ENCODE measurements at regions not wholly inside any gene's neighbourhood (a gene's known extent, or its start where the extent isn't known, plus 50 kb on each side); places are given as distances from the start of the nearest gene placed in this dataset.
"Not testable (repeated sequence)": the region's sequence is repeated elsewhere in the genome, so short reads cannot be mapped to it uniquely, and the experiment has no call there.

DNA sequence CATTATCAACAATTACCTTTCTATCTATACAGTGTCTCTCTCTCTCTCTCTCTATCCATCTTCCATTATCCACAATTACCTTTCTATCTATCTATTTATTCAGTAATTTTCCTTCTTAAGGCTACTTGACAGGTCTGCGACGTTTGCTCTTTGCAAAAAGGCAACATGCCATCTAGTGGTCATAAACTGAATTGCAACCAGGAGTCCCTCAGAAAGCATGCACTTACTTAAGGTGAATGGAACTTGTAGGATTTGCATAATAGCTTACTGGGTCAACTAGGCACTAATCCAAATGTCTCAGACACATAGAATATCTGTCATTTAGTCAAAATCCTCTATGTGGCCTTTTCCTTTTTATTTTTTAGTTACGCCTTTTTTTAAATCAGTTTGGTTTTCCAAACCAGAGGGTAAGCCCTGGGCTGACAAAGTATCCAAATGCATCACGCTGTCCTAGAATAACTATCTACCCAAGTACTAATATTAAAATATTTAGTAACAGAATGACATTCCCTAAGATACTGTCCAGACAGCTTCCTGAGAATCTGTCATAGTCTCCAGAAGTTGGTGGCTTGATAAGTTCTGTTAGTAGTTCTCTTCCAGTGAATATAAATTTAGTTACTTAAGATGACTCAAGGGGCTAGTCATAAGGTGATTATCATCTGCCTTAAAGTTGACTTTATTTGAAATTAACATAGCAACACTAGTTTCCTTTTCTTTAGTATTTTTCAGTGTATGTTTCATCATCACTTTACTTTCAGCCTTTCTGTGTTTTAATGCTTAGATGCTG lies 208.3 kb downstream of the PPP1R3A start:
- DNase-seq, result peak; percentile 75

DNA sequence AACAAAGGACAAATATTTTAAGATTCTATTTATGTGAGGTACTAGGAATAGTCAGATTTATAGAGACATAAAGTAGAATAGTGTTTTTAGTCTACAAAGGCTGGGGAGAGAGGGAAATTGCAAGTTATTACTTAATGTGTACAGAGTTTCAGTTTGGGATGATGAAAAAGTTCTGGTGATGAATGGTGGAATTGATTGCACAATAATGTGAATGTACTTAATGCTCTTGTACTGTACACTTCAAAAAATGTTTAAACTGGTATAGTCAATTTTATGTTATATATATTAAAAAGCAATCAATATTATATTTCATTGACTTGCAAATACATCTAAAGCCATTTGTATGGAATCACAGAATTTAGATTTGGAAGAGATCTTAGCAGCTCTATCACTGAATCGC lies 213.4 kb downstream of the PPP1R3A start:
- DNase-seq, result no peak

DNA sequence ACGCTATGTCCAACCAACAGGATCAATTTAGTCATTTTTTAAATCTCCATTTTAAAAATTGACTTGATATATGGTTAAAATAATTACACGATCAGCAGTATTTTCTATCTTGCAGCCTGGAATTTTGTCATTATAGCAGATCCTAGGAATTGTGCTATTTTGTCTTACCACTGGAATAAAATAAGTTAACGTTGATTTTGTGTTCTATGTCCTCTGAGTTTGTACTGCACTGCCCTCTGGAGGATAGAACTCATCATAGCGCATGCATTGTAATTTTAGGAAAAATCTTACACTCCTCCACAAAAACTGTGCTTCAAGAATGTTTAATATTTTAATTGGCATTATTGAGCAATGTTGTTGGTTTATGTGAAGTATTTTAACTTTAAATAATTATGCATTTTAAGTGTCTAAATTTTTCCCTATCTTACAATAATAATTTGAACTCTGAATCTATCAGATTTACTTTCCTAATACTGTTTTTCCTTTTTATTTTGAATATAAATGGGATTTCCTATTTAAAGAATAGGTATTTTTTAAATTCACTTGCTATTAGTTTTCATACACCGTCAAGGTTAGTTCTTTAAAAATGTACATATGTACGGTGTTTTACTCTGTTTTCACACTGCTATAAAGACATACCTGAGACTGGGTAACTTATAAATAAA lies 220.1 kb downstream of the PPP1R3A start:
- peak; percentile 20 for DNase-seq

DNA sequence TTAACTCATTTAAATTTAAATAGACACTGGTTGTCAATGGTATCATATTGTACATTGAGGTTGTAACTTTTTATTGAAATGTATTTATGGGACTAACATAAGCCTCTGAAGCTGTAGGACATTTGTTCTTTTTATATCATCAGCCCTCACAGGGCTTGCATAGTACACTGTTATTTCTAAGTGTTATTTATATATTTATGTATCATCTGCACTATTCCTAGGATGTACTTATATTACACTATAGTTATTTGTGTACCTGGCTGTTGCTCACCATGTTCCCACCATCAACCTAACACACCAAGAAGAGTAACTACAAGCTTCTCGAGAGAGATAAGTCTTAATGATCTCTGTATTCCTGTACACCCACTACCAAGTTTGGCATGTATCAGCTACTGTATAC lies 224.7 kb downstream of the PPP1R3A start:
- no peak for DNase-seq

DNA sequence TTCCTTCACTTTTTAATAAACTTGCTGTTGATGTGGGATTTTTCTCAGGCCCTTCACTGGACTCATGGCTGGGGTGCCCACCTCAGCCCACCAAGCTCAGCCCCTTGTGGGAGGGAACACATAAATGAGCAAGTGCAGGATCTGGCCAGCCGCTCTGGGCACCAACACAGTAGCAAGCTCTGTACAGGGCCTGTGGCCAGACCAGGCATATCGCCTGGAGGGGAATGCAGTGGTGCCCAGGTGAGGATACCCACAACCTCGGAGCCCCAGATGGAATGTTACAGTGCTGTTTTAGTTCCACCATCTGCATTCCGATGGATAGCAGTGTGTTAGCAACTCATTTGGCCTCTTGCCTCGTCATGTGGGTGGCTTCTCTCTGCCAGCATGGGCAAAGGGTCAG lies 234.6 kb downstream of the PPP1R3A start:
- no peak for DNase-seq

DNA sequence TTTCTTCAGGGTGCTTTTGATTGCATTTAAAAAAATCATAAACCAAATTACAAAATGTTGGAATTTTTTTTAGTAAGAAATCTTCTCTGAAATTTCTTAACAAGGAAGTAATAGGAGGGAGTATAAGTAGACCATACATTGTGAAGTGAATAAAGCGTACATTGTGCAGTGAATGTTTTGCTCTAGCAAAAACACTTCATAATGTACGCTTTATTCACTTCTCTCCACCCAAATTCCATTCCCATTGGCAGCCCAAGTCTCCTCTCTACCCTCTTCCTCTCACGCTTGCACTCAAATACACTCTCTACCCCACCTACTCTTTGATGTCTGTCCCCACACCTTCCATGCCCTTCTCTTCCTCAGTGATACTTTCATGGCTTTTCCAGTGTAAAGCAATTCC lies 241.0 kb downstream of the PPP1R3A start:
- no peak for DNase-seq

DNA sequence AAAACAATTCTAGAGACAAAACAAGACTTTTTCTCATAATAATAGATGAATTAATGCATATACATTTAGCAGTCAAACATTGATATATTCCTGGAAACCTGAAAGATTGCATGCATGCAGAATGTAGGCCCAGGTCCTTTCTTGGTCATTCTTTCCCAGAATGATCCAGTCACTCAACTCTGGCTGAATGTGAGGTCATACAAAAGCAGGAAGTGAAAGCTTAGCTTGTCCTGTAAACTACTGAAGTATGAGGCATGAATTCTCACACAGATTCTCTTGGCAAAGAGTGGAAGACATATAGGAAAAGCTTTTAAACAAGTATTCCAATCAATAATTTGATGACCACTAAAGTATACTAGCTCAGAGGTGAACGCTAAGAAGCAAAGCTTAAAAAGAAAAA lies 253.9 kb downstream of the PPP1R3A start:
- DNase-seq, result no peak

DNA sequence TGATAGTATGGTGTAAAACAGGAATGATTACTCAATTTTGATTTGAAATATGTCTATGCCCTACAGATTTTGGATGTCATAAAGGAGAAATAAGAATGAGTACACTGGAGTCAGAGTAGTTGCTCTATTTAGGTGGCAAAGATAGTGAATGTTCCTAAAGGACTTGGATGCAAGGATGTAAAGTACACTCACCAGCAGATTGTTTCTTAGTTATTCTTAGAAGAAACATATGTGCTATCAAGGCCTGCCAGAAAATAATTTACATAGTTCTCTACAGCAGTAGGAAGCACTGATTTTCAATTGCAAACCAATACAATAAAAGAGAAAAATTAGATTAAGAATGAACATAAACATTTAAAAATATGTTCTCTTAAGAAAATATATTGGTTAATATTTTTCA lies 259.4 kb downstream of the PPP1R3A start:
- no peak for DNase-seq

DNA sequence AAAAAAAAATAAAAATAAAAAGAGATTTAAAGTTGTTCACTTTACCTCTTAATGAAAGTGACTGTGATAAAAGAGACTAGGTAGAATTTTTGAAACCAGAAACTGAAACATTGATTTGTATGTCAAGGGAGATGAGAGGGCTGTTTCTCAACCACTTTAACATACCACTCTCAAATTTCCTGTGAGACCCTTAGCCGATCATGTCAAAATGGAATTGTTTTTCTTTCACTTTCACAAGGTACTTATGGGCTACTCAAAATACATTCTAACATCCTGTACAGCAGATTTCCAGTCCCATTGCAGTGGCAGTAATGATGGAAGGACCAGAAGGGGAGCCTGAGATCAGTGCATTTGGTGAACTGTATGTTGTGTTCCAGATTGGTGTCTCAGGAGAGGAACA lies 261.2 kb downstream of the PPP1R3A start:
- no peak for DNase-seq

DNA sequence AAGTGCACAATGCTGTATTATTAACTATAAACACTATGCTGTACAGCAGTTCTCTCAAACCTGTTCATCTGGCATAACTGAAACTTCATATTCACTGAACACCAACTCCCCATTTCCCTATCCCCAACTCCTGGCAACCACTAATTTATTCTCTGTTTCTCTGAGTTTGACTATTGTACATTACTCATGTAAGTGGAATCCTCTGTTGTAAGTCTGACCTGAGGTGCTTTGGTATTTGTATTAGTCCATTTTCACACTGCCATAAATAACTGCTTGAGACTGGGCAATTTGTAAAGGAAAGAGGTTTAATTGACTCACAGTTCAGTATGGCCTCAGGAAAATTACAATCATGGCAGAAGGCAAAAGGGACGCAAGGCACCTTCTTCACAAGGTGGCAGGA lies 266.3 kb downstream of the PPP1R3A start:
- peak; percentile 17 for DNase-seq

DNA sequence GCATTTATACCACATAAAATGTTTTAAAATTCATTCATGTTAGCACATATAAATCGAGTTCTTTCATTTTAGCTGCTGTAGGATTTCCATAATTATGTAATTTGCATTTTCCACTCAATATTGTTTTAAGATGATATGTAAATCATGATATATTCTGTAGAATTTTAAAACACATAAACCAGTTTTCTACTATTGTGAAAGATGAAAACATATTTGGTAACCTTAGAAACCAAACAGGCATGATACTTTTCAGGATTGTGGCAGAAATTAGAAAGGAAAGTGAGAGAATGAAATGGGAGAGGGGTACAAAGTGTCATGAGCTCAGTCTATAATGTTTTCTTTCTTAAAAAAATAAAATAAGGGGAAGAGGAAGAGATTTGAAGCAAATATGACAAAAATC lies 269.3 kb downstream of the PPP1R3A start:
- DNase-seq, result no peak

DNA sequence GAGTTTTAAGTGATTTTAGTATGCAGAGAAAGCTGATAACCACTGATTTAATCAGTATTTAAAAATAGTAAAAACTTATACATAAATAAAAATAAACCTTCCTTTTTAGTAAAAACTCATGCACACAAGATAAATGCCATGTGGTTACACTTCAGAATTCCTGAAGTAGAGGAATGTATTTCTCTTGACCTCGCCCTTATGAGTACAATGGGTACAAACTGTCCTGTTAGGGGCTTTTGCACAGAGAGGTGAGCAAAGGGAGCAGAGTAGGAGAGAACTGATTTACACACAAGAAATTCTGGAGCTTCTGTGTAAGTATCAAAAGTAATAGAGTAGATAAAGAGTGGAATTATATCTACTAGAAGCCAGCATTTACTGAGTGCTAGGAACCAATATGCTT lies 279.6 kb downstream of the PPP1R3A start:
- DNase-seq, result no peak

DNA sequence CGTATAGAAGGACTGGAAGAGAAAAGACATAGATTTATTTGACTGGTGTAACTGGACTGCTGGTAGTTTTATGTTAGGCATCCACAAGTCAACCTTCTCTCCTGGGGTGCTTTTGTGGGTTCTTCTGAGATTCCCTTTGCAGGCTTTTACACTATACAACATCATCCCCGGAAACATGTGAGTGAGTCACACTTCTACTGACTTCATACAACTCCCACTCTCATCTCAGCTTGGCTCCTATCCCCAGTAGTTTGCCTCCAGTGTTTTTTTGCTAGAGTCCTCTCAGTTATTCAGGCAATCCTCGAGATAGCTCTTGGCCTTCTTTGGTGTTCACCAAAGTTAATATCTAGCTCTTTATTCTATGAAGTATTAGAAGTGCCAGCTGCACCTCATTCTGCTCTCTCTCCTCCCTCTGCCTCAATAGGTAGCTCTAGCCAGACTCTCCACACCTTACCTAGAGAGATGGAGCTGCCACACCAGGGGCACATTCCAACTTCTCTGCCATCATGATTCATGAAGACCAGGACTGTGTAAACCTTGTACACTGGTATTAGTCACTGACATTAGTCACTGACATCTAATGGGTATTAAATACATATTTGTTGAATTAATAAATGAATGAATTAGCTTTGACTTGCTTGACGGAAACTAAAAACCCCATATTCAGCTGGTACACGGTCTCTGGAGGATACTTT lies 281.9 kb downstream of the PPP1R3A start:
- peak; percentile 45 for DNase-seq

DNA sequence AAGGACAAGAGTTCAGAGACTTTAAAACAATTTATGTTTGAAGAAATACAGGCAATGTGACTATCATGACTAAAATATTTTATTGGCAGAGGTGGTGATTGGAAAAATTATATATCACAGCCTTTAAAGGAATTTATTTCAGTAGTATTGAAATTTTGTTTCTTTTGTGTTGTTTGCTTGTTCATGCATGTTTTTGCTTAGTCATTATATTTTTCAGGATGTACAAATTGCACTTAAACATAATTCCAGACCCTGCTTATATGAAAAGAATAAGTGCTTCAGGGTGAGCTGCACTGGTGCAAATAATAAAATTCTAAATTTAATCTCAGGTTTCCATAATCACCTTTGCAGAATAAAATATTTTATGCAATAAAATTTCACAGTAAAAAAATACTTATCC lies 283.3 kb downstream of the PPP1R3A start:
- DNase-seq, result no peak

DNA sequence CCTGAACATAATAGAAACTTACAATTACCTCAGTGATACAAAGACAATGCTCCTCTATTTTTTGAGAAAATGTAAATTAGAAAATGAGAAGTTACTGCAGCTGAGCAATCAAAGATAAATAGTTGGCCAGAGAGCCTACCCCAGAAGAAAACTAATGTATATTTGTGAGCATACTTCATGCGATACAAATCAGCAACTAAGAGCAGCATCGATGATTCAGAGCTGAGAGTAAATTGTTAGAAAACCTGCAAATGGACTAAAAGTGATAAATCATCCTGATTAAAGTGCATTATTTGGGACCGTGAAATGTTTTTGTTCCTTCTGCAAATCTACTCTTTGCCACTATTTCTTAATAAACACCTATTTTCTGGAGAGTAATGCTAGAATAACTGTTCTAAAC lies 285.7 kb downstream of the PPP1R3A start:
- no peak for DNase-seq

DNA sequence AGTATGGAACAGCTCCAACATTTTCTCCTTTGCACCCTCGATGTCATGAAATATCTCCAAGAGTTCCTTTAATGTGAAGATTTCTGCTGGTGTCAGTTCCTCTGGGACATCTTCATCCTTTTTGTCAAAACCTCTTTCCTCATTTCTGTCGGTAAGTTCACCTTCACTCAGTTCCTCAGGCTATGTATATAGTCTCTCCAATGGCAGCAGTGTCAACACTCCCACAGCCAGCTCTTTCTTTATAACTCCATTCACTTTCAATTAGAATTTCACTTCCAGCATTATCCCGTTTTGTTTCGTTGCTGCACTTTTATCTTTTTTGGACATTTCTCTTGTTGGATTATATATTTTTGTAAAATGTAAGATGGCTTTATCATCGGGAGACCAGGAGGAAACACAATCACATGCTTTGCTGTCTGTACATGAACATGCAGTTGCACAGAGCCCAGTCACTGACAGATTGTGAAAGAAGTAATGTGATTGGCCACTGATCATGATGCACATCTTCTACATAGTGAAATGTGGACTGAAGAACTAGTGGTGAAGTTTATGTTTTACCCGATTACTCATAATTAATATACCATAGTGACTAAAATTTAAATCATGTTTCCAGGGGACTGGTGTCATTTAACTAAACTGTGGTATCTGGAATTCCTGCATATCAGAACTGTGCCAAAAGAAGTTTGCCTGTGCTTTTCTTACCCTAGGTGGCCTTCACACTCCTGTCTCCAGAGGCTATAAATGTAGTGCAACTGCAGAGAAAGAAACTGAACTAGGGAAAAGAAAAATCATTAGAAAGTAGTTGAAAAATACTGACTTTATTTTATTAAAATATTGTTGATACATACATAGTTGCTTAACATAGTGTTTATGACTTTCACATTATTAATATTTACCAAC lies 289.6 kb downstream of the PPP1R3A start:
- no peak for DNase-seq

DNA sequence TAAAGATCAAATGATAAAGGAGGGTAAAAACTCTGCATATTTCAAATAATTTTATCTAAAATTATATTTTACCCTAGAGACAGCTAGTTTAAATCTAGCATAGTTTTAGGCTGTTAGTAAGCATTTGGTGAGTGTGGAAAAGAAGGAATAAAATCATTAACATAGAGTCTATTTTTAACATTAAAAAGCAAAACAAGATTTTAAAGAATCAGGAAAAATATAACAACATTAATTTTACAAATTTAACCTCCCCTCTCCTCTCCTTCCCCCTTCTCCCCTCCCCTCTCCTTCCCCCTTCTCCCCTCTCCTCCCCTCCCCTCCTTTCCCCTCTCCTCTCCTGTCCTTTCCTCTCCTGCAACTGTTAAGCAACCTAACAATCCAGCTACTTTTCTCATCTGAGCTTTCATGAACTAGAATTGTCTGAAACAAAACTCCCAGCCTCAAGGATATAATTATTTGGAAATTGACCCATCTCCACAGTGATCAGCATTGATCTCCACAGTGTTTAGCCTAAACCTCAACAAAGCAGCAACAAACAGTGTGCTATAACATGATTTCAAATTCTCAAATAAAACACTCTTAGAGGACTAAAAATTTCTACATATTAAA lies 293.2 kb downstream of the PPP1R3A start:
- DNase-seq, result no peak

DNA sequence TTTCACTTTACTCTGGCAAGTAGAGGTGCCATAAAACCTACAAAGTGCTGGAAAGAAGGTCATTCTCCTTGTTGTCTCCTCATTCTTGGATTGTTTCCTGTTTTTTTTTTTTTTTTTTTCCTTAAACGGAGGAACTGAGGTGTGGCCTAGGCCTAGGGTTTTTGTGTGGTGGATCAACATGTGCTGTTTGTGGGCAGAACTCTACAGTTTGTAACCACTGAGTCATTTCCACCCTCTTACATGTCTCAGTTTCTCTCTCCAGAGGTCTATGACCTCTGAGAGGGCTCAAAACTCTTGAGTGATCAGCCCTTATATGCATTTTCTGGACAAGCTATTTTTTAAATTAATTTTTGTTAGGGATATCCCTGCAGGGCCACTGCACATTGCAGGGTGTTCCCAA lies 296.0 kb downstream of the PPP1R3A start:
- no peak for DNase-seq

DNA sequence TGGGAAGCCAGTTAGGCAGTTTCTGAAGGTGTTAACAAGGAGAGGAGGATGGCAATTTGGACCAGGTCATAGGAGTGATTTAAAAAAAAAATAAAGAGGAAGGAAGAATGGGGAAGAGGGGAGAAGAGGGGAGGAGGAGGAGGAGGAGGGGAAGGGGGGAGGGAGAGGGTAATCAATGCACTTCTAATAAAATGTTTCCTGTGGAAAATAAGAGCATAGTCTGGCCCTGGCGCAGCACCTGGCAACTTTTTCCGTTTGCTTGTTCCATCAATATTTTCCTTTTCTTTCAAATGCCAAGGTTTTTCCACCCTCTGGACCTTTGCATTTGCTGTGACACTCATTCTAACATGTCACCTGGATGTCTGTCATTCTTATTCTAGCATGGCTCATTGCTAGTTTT lies 308.2 kb downstream of the PPP1R3A start:
- DNase-seq, result no peak

DNA sequence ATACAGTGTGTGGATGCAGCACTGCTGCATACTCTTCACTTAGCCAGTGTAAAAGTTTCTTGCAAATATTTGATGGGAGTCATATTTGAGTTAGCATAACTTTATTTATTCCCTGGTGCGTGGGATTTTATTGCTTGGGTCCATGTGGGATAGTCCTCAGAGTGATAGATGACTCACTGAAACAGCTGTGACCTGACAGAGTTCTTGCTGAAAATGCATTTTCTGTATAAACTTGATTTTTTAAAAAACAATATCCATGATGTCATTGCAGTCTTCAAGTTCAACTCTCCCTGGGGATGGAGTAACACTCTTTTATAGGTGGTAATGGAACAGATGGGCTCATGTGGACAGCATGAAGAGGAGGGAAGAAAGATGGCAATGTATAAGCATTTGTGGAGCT lies 310.0 kb downstream of the PPP1R3A start:
- no peak for DNase-seq

DNA sequence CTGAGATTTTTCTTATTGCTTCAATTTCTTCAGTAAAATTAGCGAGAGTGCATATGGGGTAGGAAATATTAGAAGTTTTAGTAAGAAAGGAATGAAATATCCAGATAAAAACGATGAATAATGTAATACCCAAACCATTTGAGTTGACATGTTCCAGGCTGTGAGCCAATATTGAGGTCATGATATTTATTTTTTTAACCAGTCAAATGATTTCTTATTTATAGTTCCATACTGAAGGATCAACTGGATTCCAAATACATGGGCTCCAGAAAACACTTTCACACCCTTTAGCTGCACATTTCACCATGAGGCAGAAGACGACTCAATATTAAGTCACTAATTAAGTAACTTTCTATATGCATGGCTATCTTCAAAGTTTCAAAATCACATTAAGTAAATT lies 312.5 kb downstream of the PPP1R3A start:
- DNase-seq, result no peak

DNA sequence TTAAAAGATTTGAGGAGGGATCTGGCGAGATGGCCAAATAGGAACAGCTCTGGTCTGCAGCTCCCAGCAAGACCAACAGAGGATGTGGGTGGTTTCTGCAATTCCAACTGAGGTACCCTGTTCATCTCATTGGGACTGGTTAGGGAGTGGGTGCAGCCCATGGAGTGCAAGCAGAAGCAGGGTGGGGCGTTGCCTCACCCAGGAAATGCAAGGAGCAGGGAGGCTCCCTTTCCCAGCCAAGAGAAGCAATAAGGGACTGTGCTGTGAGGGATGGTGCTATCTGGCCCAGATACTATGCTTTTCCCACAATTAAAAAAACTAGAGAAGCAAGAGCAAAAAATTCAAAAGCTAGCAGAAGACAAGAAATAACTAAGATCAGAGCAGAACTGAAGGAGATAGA lies 318.4 kb downstream of the PPP1R3A start:
- DNase-seq, result not testable (repeated sequence)

All from fibroblast of skin of abdomen (primary cell).